ENCODE measurements at regions not wholly inside any gene's neighbourhood (a gene's known extent, or its start where the extent isn't known, plus 50 kb on each side); places are given as distances from the start of the nearest gene placed in this dataset.

DNA sequence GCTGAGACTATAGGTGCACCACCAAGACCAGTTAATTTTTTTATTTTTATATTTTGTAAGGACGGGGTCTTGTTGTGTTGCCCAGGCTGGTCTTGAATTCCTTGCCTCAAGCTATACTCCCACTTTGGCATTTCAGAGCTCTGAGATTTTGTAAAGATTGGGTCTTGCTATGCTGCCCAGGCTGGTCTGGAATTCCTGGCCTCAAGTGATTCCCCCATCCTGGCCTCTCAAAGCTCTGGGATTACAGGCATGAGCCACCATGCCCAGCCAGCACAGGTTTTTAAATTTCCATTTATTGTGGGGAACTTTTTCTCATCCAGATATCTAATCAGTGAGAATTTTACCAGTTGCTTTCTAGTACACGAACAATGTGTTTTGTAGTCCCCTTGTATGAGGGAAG, 156.1 kb upstream of the VLDLR start:
- no peak for DNase-seq

DNA sequence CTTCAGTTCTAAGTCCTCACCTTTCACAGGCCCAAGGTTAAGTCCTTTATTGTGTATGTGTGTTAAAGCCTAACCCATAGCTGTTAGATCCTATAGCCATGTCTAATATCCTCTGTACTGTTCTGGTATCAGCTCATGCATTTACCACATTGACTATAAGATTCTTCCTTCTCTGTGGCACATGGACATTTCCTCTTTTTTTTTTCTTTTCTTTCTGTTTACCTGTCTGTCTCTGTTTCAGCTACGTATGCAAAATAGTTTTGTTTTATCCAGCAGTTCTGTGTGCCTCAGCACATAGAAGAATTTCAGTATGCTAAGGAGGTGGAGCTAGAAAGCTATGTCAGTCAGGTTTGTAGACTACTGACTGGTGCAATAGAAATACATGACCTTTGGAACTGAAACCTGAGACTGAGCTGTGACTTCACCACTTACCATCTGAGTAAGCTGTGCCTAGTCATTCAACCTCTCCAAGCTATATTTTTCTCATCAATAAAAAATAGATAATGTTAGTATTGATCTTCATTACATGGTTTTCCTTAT, 155.6 kb upstream of the VLDLR start:
- DNase-seq: peak in 1 of 2 experiments; percentile 25

DNA sequence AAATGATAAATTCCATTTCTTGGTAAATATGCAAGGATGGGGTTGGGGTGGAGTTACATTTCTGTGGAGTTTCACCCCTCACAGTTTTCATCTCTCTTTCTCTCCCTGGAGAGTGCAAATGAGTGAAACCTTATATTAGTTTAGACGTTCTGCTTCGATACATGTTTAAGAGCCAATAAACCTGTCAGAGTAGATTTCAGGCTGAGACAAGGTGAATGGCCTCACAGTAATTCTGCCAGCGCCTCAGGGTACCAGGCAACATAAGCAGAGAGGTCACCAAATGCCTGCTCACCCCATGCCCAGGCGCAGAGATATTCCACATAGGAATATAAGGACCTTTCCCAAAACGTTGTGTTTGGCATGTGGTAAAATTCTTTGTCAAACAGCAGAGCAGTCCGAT, 154.9 kb upstream of the VLDLR start:
- DNase-seq: peak in 1 of 2 experiments; percentile 56

DNA sequence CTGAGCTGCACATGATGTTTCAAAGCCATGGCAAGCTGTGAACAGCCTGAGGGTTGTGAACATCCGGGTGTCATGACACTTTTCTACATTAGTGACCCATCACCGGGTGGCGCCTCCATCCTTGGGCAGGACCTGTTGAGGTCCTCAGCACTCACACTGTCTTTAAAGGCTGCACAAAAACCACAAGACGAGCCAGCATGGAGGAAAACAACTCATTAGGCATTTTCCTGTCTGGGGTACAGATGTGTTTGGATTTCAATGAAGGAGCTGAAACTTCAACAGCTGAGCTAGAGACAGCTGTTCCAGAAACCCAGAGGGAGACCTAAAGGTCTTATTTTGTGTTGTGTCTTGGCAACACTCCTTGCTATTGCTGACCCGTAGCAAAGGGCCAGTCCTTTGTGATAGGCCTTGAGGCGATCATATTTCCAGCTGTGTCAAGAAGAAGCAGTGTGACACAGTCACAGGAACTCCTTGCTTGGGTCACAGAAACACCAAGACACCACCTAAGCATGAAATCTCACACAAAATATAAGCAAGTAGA, 151.8 kb upstream of the VLDLR start:
- DNase-seq: peak in 1 of 2 experiments; percentile 30

DNA sequence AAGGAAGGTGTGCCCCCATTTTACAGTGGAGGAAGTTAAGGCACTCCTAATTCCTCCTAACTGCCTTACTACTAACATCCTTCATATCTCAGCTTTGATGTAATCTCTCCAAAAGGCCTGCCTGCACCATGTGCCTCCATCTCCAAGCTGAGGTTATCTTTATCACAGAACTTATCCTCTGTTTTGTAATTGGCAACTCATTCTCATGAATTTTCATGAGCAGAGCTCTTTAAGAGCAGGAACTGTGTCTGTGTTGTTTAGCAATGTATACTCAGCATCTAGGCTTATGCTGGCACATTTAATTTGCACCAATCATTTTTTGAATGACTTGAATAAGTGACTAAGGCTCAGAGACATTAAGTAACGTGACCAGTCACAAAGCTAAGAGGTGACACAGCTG, 147.9 kb upstream of the VLDLR start:
- DNase-seq: no peak

DNA sequence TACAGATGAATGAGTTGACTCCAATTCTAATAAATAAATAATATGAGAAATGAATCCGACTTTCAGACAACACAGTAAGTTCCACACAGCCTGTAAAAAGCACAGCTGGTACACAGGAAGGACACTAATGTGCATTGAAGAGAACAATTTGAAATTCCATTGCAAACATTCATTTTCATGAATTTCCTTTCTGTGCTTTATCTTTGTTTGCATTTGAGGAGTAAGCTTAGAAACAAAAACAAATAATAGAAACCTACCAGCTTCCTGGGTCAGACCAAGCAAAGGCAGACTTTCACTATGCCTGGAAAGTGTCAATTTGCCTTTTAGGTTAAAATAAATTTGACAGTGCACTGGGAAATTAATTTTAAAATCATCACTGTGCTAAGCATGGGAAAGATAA, 143.8 kb upstream of the VLDLR start:
- no peak for DNase-seq

DNA sequence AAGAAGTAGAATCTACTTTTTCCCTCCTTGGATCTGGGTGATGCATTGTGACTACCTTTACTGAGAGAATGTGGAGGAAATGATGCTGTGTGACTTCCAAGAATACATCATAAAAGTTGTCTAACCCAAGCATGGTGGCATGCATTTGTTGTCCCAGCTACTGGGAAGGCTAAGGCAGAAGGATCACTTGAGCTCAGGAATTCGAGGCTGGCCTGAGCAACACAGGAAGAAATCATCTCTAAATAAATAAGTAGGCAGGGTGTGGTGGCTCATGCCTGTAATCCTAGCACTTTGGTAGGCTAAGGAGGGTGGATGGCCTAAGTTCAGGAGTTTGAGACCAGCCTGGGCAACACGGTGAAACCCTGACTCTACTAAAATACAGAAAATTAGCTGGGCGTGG, 143.2 kb upstream of the VLDLR start:
- DNase-seq: no peak

DNA sequence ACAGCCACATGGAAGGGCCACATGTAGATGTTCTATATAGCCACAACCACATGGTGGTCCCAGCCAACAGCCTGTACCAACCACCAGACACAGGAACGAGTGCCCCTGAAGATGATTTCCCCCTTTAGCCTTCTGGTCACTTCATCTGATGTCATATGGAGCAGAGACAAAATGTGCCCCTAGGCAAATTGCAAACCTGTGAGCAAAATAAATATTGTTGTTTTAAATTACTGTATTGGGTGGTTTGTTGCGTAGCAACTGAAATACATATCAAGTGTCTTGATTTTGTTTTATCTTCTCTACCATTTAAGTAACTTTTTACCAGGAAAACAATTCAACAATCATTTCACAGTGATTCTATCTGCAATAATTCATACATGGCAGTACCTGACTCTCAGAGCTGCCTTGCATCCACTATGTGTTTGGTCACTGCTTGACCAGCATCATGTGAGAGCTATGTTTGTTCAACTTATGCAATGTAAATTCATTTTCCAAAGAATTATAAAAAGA, 142.5 kb upstream of the VLDLR start:
- no peak for DNase-seq

DNA sequence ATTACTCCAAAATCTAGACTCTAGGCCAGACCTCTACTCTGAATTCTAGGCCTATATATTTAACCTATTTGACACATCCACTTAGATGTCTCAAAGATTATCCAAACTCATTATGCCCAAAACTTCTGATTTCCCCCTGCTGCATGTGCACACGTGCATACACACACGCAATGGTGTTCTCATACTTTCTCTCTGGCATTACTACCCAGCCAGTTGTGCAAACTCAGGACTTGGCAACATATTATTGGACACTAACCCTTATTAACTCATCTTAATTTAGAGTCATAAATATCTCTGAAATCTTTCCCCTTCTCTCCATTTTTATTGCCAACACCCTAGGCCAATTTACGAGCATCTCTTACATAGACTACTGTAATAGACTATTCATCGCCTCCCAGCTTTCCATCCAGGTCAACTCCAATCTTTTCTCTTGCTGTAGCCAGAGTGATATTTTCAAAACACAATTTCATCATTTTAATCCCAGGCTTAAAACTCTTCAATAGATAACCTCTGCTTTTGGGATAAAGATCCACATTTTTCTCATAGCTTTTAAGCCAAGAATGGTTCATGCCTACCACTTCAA, 141.2 kb upstream of the VLDLR start:
- no peak for DNase-seq

DNA sequence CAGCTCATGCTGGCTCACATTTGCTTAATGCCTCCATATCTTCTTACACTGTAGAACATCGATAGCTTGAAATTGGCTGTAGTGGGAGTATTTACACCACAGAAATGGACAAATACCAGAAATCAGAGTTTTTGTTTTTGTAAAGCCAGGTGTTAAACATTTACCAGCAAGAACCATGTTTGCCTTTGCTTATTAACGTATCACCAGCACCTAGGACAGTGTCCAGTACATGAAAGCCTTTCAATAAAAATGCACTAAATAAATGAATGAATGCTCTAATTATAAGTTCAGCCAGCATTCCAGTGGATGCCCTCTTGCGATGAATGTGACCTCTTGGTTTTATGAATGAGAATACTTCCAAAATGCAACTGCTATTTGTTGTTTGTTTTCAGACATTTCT, 140.4 kb upstream of the VLDLR start:
- DNase-seq: no peak

DNA sequence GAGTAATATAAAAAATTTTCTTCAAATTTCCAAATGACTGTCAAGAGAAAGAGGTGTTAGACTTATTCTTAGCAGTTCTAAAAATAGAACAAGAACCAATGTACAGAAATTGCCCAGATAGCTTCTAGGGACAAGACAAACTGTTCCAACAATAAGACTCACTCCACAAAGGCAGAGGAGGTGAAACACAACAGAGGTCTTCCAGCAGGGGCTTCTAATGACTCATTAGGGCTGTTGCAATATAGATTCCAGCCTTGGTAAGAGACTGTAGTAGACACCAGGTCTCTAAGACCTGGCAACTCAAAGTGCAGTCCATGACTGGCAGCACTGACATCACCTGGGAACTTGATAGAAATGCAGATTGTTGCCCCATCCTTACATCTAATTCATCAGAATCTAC, 134.6 kb upstream of the VLDLR start:
- DNase-seq: no peak

DNA sequence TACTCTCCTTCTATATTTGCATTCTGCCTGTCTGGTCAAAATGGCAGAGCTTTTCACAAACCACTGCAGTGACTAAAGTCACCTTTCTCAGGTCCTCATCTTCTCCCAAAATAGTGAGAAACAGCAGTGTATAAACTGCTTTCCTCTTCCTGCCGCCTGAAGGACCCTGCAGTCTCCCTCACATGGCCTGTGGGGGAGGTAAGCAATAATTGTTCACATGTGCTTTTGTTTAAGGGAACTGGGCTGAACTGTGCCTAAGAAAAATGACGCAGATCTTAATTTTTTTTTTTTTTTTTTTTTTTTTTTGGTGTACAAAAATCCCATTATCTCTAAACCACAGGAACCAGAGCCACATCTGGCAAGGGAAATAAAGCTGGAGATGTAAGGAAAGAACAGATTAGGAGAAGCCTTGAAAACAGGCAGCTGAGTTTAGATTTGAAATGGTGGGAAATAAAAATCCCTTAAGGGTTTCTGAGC, 131.7 kb upstream of the VLDLR start:
- DNase-seq: no peak

DNA sequence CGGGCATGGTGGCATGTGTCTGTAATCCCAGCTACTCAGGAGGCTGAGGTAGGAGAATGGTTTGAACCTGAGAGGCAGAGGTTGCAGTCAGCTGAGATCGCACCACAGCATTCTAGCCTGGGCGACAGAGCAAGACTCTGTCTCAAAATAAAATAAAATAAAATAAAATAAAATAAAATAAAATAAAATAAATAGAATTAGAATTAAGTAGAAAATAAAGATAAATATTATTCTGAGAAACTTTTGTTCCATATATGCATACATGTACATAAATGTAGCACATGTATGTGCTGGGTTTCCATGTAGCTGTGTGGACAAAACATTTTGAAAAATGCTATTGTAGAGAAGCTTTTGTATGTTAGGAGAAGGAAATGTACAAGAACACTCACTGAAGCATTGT, 129.4 kb upstream of the VLDLR start:
- DNase-seq: no peak

DNA sequence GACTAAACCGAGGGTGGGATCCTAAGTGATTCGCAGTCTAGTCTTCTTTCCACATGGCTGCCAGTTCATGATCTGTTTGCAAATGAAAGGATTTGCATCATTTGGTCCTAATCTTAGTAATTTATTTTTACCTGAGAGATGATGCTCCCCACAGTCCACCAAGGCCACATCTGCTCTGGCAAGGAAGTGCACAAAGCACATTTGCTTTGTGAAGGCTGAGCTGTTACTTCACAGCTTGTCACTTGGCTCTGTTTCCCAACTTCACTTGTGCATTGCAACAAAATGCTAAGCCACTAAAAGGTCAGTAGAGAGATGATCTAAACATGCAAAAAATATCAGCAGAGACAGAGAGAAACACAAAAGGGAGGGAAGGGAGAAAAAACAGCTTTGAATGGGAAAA, 128.5 kb upstream of the VLDLR start:
- DNase-seq: no peak

DNA sequence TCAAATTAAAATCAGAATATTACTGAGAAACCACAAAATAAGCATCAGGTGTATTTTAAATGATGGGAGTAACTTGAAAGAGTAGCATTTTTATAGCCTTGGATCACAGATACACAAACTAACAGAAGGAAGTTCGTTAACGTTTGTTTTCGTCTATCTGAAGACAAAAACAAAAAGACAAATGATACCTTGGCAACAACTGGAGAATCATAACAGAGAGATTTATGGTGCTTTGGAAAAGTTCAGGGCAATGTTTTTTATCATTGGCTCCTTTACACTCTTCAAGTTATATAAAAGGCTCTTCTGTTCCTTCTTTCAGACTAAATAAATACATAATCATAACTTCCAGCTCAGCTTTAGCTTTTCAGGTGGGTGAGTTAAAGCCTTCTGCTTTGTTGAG, 128.1 kb upstream of the VLDLR start:
- no peak for DNase-seq

DNA sequence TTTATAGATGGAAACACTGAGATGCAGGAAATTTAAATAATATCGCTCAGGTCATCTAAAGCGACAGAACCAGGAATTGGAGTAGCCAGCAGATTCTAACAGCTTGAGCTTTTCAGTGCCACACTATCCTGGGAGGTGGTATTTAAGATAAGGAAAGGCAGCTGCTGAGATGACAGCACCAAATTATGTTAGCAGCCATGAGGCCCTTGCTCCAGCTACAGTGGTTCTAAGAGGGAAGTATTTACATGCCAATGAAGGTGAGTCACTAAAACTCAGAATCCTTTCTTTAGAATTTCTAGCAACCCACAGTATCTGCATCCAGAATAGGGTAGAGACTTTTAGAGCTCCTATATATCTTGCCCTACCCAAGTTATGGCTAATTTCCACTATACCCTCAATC, 127.0 kb upstream of the VLDLR start:
- no peak for DNase-seq

DNA sequence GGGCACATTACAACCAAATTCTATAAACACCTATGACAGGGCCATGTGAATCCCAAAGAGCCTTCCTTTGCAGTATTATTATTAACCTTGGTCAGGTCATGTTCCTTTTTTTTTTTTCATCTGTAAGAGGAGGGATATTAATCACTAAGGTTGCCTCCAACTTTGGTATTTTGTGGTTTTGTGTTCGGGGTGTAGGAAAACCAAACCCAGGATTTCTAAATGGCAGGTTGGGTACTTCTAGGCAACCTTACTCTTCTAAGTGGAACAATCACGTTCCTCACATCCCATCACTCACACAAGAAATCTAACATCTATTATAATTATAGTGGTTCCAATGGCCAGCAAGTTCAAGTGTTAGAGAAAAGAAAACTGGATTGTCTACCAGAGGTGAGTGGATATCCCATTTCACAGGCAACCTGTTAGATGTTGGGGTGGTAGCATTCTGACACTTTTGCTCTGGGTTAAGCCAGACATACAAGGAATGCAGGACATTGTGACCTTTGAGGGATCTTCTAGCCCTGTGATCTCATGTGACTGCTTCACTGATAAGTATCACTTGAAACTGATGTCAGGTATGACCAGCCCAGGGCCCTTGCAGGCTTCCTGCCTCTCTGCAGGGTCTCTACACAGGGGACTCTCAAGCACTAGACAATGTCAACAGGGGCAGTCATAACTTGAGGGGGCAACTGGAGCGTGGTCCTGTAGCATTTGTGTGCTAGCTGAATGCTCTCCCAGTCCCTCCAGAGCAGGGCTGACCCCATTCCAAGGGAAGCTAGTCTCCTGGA, 126.2 kb upstream of the VLDLR start:
- no peak for DNase-seq

DNA sequence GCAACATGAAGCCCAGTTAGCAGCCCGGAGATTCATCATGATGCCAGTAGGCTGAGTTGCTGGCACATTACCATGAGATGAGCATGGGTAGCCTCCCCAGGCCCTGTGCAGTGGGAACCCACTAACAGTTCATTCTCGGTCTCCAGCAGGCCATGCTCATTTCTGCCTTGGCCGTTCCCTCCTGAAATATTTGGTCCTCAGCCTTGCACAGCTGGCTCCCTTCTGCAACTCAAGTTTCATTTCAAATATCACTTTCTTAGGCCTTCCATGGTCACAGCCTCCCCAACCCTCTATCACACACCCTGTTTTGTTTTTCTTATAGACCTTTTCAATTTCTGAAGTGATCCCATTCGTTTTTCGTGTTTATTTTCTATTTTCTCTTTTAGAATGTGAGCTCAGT, 125.4 kb upstream of the VLDLR start:
- no peak for DNase-seq

DNA sequence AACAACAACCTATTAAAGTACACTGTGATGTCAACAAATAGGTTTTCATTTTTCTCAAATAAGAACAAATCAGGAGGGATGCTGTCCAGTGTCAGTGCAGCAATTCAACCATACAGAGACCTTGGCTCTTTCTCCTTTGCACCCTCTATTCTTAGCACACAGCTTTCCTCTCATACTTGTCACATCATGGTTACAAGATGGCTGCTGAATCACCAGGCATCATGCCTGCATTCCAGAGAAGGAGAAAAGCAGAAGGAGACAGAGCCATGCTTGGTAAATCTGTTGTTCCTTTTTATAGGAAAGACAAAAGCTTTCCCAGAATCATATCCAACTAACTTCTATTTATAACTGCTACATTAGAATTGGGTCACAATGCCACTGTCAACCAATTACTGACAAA, 124.7 kb upstream of the VLDLR start:
- DNase-seq: no peak

DNA sequence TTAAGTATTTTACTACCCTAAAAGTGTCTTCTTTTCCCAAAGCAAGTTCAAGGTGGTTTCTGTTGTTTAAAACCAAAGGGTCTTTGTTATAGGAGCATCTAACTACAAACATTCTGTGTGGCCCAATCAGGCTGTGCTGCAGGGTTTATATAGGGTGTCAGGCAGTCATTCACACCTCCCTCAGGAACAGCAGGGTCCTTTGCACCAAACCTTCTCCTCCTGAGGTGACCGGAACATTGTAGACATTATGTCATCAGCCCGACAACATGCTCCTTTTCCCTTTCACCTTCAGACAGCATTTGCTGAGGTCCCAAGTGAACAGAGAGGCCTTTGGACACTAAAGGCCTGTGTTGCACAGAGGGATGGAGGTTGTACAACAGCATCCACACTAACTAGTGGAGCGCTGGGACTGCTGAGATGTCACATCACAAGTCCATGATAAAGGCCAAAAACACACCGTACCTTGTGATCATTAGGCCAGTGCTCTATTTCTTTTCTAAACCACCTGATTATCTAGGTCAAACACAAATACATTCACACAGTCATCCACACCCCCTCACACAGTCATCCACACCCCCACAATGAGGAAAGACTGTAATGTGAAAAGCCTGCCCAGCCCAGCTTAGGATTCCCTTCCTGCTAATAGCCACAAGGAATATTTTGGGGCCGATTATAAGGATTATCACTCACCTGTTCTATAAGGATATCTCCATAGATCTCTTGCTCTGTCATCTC, 123.8 kb upstream of the VLDLR start:
- DNase-seq: no peak

DNA sequence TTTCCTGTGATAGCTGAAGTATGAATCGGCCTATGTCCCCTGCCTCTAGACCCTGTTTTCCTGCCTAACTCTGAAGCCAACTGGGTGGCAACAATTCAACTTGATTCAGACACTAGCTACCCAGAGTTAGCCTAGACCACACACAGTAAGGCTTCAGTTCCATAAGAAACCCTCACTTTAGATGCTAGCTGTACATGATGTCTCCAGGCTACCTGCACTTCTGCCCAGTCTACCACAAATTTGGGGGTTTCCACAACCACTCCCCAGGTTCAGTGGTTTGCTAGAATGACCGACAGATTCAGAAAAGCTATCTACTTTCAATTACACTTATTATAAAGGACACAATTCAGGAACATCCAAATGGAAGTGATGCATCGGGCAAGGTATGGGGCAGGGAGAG, 119.4 kb upstream of the VLDLR start:
- no peak for DNase-seq

DNA sequence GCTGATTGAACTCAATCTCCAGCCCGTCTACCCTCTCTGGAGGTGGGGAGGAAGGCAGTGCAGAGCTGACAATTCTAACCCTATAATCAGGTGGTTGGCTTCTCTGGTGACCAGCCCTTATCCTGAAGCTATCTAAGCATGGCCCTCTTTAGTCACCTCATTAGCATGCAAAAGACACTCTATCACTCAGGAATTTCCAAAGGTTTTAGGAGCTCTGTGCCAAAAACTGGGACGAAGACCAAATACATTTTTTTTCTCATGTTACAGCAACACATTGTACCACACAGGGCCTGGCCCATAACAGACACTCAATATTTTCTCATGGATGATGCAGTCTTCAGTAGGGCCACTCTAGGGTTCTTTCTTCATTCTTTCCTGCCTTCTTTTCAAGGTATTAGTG, 118.8 kb upstream of the VLDLR start:
- no peak for DNase-seq

DNA sequence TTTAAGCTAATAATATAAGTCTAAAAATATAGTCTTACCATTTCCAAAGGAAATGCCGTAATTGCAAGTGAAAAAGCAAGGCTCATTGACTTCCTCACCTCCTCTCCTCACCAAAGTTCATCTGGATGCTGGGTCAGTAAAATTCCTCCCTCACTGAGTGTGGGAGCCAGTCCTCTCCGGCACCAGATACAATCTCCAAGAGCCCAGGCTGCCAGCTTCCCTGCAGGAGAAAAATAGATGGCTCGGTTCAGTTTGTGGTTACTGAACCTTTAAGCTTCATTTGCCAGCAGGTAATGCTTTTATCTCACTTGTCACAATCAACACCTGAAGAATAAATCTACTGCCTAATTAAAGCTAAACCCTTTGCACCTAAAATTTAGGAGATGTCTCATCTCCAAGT, 115.3 kb upstream of the VLDLR start:
- DNase-seq: no peak
